GM23248 (cell line): ENCODE measurements at regions not wholly inside any gene's neighbourhood (a gene's known extent, or its start where the extent isn't known, plus 50 kb on each side); places are given as distances from the start of the nearest gene placed in this dataset.

Experiments used
- DNase-seq: peaks from one replicate; pipeline ENCODE4 v3.0.0-alpha.2; 2015
- H2AFZ ChIP-seq: fragments of 200-600 bp; sonication (generic); 2 replicates; pipeline ENCODE4 v1.6.1; 2016; ENCODE audit warnings: antibody characterized with exemption
- H3F3A ChIP-seq: fragments of 200-600 bp; sonication (generic); 2 replicates; pipeline ENCODE4 v1.6.1; 2016; ENCODE audit warnings: mild to moderate bottlenecking, antibody characterized with exemption, mixed run types; ENCODE audit not compliant: insufficient read depth
- H3K27ac ChIP-seq: fragments of 200-600 bp; sonication (generic); 2 replicates; pipeline ENCODE4 v1.5.1; 2016; ENCODE audit warnings: mild to moderate bottlenecking
- H3K27me3 ChIP-seq: fragments of 200-600 bp; sonication (generic); replicated peaks from 2 replicates; pipeline ENCODE4 v1.6.1; 2016; ENCODE audit warnings: mild to moderate bottlenecking; ENCODE audit not compliant: insufficient read depth
- H3K36me3 ChIP-seq: fragments of 200-600 bp; sonication (generic); 2 replicates; pipeline ENCODE4 v1.6.1; 2016; ENCODE audit warnings: low read depth, mild to moderate bottlenecking
- H3K4me1 ChIP-seq: fragments of 200-600 bp; sonication (generic); 2 replicates; pipeline ENCODE4 v1.6.1; 2016; ENCODE audit warnings: mild to moderate bottlenecking; ENCODE audit not compliant: insufficient read depth
- H3K4me2 ChIP-seq: fragments of 200-600 bp; sonication (generic); one replicate; pipeline ENCODE4 v1.6.1; 2016; ENCODE audit warnings: mild to moderate bottlenecking; ENCODE audit not compliant: unreplicated experiment
- H3K4me3 ChIP-seq: fragments of 200-600 bp; sonication (generic); 2 replicates; pipeline ENCODE4 v1.5.1; 2016; ENCODE audit warnings: mild to moderate bottlenecking
- H3K79me2 ChIP-seq: fragments of 200-600 bp; sonication (generic); 2 replicates; pipeline ENCODE4 v1.6.1; 2016; ENCODE audit warnings: mild to moderate bottlenecking; ENCODE audit not compliant: insufficient read depth
- H3K9ac ChIP-seq: fragments of 200-600 bp; sonication (generic); 2 replicates; pipeline ENCODE4 v1.6.1; 2016; ENCODE audit warnings: mild to moderate bottlenecking
- H3K9me2 ChIP-seq: fragments of 200-600 bp; sonication (generic); 2 replicates; pipeline ENCODE4 v1.6.1; 2016; ENCODE audit warnings: mixed run types, mild to moderate bottlenecking, moderate library complexity; ENCODE audit not compliant: insufficient read depth
- H3K9me3 ChIP-seq: fragments of 200-600 bp; sonication (generic); one replicate; pipeline ENCODE4 v1.6.1; 2017; ENCODE audit warnings: low read depth
- H4K20me1 ChIP-seq: fragments of 200-600 bp; sonication (generic); 2 replicates; pipeline ENCODE4 v1.6.0; 2016; ENCODE audit not compliant: insufficient read depth
- EZH2 ChIP-seq: fragments of 200-600 bp; sonication (generic); IDR thresholded peaks from 2 replicates; pipeline ENCODE4 v1.6.1; 2018; ENCODE audit warnings: antibody characterized with exemption, mild to moderate bottlenecking; ENCODE audit not compliant: insufficient read depth, poor library complexity, severe bottlenecking
- EZH2phosphoT487 ChIP-seq: fragments of 200-600 bp; sonication (generic); IDR thresholded peaks from 2 replicates; pipeline ENCODE4 v1.6.1; 2018; ENCODE audit warnings: antibody characterized with exemption, moderate library complexity, mild to moderate bottlenecking, low read depth; ENCODE audit not compliant: insufficient read depth
- WGBS, 2 experiments: methylation state at CpG; one replicate each; pipeline ENCODE4 v1.1.6; 2015 to 2017; ENCODE audit warnings: low lambda C conversion rate in 2 of 2, low coverage in 1 of 2; ENCODE audit errors: missing lambda C conversion rate in 2 of 2; 5-methylcytosine and 5-hydroxymethylcytosine counted together
- in situ Hi-C: fragments of 300-500 bp; cut with MboI; formaldehyde crosslinking; loops from 2 replicates; pipeline ENCODE4 v1.15.0; 2020

- H3K9ac ChIP-seq = no peak overlapping the region
- H3K9me3 ChIP-seq = no peaks in the 10 kb centered on the region
- no peak for DNase-seq
- H3K27ac ChIP-seq = no peak overlapping the region
- TF ChIP-seq EZH2 = no peak
- no peak for TF ChIP-seq EZH2phosphoT487
- in situ Hi-C loops = no loop called here
- H3K79me2 ChIP-seq = no peaks in the 10 kb centered on the region
- no peaks in the 10 kb centered on the region for H3K4me1 ChIP-seq
- no peak overlapping the region for H3K4me3 ChIP-seq
- no peak overlapping the region for H2AFZ ChIP-seq
- H4K20me1 ChIP-seq = no peaks in the 10 kb centered on the region
- no peaks in the 10 kb centered on the region for H3K9me2 ChIP-seq
- H3K4me2 ChIP-seq = no peak overlapping the region
- no peaks in the 10 kb centered on the region for H3F3A ChIP-seq
- H3K36me3 ChIP-seq = no peaks in the 10 kb centered on the region
- H3K27me3 ChIP-seq = no peaks in the 10 kb centered on the region
Measured at GRCh38 chr4:65152205-65152604, 518.1 kb downstream of the EPHA5 start.

- H3K4me3 ChIP-seq = no peak overlapping the region
- H3K27ac ChIP-seq = no peak overlapping the region
- TF ChIP-seq EZH2phosphoT487 = no peak
- no peak for TF ChIP-seq EZH2
- no peak overlapping the region for H3K9ac ChIP-seq
- no peak overlapping the region for H3K4me2 ChIP-seq
- 33% methylated on average over 1 of the region's 1 CpG for WGBS, 2 experiments
- no peaks in the 10 kb centered on the region for H3K9me3 ChIP-seq
- H4K20me1 ChIP-seq = no peaks in the 10 kb centered on the region
- no peaks in the 10 kb centered on the region for H3K36me3 ChIP-seq
- in situ Hi-C loops = no loop called here
- no peaks in the 10 kb centered on the region for H3K79me2 ChIP-seq
- H2AFZ ChIP-seq = no peak overlapping the region
- no peaks in the 10 kb centered on the region for H3K27me3 ChIP-seq
- no peaks in the 10 kb centered on the region for H3K9me2 ChIP-seq
- no peaks in the 10 kb centered on the region for H3K4me1 ChIP-seq
- DNase-seq = no peak
- no peaks in the 10 kb centered on the region for H3F3A ChIP-seq
Measured at GRCh38 chr4:65139998-65140397, 530.3 kb downstream of the EPHA5 start.

GRCh38 chr4:65126200-65126599 is 544.1 kb downstream of the EPHA5 start:
- DNase-seq = no peak
- no peaks in the 10 kb centered on the region for H3K27me3 ChIP-seq
- no peaks in the 10 kb centered on the region for H3F3A ChIP-seq
- no peak overlapping the region for H2AFZ ChIP-seq
- H4K20me1 ChIP-seq = no peaks in the 10 kb centered on the region
- in situ Hi-C loops = no loop called here
- H3K9ac ChIP-seq = no peak overlapping the region
- peaks cover 2% of the 10 kb centered on the region for H3K9me3 ChIP-seq
- H3K4me3 ChIP-seq = no peak overlapping the region
- no peak overlapping the region for H3K27ac ChIP-seq
- no peaks in the 10 kb centered on the region for H3K79me2 ChIP-seq
- TF ChIP-seq EZH2 = no peak
- H3K4me2 ChIP-seq = no peak overlapping the region
- no peaks in the 10 kb centered on the region for H3K4me1 ChIP-seq
- H3K9me2 ChIP-seq = no peaks in the 10 kb centered on the region
- no peaks in the 10 kb centered on the region for H3K36me3 ChIP-seq
- WGBS, 2 experiments = 35 to 44% methylated on average over 2 of the region's 2 CpGs

GRCh38 chr4:65120287-65120686 is 550.0 kb downstream of the EPHA5 start:
- in situ Hi-C loops = no loop called here
- no peaks in the 10 kb centered on the region for H3F3A ChIP-seq
- 0% methylated on average over 1 of the region's 1 CpG for WGBS, 2 experiments

GRCh38 chr4:65102419-65102818 is 567.9 kb downstream of the EPHA5 start:
- Histone ChIP-seq H3K9ac (no peak overlapping the region), H3K27ac (no peak overlapping the region), H3K36me3 (no peaks in the 10 kb centered on the region), H3K4me1 (no peaks in the 10 kb centered on the region), H2AFZ (no peak overlapping the region), H4K20me1 (no peaks in the 10 kb centered on the region), H3K9me2 (peaks cover 3% of the 10 kb centered on the region; the same call in 1 of the 2 replicates), H3K4me2 (no peak overlapping the region), H3K27me3 (no peaks in the 10 kb centered on the region), H3F3A (no peaks in the 10 kb centered on the region), H3K79me2 (no peaks in the 10 kb centered on the region), H3K9me3 (no peaks in the 10 kb centered on the region), H3K4me3 (no peak overlapping the region)
- TF ChIP-seq EZH2phosphoT487 (no peak), EZH2 (no peak)
- no peak for DNase-seq
- WGBS, 2 experiments = 25 to 27% methylated on average over 2 of the region's 2 CpGs
- in situ Hi-C loops = no loop called here

More at GRCh38 chr4:65120287-65120686, 550.0 kb downstream of the EPHA5 start:
- no peak overlapping the region for H3K27ac ChIP-seq
- H3K4me1 ChIP-seq = no peaks in the 10 kb centered on the region
- DNase-seq = no peak
- TF ChIP-seq EZH2phosphoT487 = no peak
- TF ChIP-seq EZH2 = no peak
- no peaks in the 10 kb centered on the region for H3K36me3 ChIP-seq
- H3K4me2 ChIP-seq = no peak overlapping the region
- H4K20me1 ChIP-seq = no peaks in the 10 kb centered on the region
- no peaks in the 10 kb centered on the region for H3K79me2 ChIP-seq
- no peaks in the 10 kb centered on the region for H3K27me3 ChIP-seq
- H3K9ac ChIP-seq = no peak overlapping the region
- no peak overlapping the region for H2AFZ ChIP-seq
- no peak overlapping the region for H3K4me3 ChIP-seq
- no peaks in the 10 kb centered on the region for H3K9me3 ChIP-seq
- H3K9me2 ChIP-seq = no peaks in the 10 kb centered on the region
